ENCODE measurements at regions not wholly inside any gene's neighbourhood (a gene's known extent, or its start where the extent isn't known, plus 50 kb on each side); places are given as distances from the start of the nearest gene placed in this dataset.

DNA sequence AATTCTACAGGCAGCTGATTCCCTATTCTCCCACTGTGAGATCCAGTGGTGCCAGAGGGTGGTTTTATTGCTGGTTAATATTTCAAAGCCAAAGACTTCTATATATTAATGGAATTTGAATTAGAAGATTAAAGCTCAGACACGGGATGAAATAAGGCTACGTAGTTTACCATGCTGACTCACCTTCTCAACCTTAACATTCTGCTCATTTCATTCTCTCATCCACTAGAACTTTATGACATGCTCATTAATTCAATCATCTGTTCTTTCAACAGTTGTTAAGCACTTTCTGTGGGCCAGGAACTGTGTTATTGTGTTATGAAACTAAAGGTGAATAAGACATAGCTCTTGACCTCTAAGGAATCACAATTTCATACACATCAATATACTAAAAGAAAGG, 456.9 kb upstream of the MAP3K7 start:
- DNase-seq (ENCODE audit: low spot score) = no peak

DNA sequence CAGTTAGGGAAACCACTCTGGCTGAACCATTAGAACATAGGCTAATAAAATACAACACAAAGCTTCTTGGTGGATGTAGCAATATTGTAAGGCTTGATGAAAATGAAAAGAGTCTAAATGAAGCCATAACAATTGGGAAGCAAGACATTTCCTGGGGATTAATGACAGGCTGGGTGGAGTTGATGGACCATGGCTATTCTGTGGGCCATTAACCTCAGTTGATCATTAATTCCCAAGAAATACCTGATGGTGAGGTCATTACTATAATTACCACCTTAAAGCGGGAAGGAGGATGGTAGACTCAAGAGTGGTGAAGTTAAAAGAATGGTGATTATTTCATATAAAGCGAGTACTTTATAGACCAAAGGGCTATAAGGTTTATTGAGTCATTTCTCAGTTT, 455.8 kb upstream of the MAP3K7 start:
- no peak for DNase-seq (ENCODE audit: low spot score)

DNA sequence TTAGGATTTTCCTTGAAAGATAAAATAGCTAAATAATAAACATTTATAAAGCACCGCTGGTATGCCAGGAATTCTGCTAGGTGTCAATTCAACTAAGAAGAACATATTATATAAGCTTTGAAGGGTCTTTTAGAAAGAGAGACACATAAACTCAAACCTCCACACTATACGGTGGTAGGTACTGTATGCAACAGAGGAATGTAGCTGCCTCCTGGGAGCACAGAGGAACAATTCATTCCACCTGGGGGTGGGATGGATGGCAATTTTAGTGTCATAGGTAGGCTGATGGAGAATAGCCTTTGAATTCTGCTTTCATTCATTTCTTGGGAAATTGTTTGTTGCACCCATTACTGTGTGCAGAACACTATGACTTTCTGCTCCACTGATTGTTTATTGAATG, 447.1 kb upstream of the MAP3K7 start:
- no peak for DNase-seq (ENCODE audit: low spot score)

DNA sequence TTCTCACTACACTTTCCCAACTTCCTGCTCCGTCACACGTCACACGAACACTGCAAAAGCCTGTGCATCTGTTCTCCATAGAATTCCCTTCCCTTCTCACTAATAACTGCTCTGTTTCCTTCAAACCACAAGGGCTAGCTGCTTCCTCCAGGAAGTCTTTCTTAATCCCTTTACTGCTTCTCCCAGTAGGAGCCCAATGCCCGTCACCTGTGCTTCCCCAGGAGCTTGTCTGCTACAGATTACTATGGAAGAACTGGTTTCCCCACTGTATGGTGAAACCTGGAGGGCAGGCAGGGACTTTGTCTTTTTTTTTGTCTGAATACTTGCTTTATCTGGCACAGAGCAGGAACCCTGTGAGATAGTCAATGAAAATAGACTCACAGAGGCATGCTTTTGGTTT, 444.7 kb upstream of the MAP3K7 start:
- no peak for DNase-seq (ENCODE audit: low spot score)

DNA sequence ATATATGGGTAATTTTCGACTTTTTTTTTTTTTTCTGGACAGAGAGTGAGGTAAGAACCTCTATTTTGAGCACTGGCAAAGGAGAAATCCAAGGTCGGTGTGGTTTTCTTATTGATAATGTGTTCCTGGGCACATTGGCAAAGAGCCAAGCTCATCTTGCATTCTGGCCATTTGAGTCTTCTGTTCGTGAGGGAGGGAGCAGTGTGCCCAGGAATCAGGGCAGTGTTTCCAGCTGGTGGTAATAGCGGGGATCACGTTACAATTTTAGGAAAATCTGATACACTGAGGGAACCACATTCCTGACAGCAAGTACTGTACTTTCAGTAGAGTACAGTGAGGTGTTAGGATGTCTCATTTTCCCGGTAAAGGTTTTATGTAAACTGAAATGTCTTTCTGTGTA, 442.3 kb upstream of the MAP3K7 start:
- no peak for DNase-seq (ENCODE audit: low spot score)

DNA sequence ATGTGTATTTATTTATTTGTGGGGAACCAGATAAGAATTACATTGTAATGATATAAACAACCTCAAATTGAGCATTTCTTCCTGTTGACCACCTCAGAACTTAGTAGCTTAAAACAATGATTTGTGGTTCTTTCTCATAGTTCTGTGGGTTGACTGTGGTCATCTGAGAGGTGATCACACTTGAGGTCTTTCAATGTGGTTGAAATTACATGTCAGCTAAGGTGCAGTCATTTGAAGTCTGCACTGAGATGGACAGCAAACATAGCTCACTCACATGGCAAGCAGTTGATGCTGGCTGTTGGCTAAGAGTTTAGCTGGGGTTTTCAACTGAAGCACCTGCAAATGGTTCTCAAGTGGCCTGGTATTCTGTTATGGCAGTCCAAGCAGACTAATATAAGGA, 436.7 kb upstream of the MAP3K7 start:
- DNase-seq (ENCODE audit: low spot score) = no peak

DNA sequence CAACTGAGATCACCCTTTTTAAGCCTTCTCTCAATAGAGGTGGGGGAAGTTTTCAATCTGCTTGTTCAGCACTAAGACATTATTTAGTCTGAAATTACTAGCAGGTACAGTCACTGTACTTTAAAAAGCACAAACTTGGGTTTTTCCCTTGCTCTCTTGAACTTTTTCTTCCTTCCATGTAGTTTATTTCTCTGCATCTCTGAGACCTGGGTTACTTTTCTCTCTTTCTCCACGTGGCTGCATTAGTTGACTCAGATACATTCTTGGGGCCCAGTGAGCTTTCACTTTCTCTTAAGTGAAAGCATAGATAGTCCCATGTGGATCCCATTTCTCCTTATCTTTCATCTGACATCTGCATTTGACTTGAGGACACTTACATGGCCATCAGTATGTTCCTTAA, 433.9 kb upstream of the MAP3K7 start:
- DNase-seq (ENCODE audit: low spot score) = no peak

DNA sequence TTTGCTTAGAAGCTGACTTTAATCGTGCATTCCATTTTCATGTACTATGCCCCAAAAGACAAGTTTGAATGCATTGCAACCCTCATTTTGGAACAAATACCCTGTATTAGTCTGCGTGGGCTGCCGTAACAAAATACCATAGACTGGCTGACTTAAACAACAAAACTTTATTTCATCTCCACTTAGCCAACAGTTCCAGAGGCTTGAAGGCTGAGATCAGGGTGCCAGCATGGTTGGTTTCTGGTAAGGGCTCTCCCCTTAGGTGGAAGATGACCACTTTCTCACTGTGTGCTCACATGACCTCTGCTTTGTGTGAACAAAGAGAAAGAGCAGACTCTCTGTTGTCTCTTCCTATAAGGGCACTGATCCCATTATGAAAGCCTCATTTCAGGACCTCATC, 431.7 kb upstream of the MAP3K7 start:
- no peak for DNase-seq (ENCODE audit: low spot score)

DNA sequence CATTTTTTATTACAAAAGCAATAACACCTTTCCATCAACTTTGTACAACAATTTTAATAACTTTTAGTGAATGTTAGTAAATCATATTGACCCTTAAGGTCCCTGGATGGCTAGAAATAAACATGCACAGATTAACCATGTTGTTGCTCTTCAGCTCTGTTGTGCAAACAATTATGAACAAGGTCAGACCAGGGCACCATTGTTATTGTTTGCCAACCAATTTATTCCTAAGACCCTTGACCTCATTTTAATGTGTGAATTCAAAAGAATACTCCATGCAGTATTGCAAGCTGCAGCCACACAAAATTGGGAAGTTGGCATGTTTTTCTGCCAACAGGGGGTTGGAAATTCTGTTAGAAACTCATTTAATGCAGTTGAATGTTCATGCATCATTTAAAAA, 426.6 kb upstream of the MAP3K7 start:
- DNase-seq (ENCODE audit: low spot score) = no peak

DNA sequence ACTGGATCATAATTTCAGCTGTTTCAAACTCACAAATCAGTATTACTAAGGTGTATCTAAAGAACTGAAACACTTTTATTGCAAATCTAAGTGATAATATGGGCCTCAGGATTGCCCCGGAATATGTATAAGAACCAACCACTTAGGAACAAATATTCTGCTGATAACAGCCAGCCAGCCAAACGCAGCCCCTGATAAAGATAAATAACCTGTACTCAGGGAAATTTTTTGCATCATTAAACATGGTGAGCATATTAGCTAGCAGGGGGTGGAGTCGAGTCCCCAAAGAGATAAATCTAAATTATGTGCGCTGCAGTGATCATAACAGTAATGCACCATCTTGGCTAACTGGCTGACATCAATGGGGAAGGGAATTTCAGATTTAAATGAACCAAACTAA, 410.2 kb upstream of the MAP3K7 start:
- no peak for DNase-seq (ENCODE audit: low spot score)

DNA sequence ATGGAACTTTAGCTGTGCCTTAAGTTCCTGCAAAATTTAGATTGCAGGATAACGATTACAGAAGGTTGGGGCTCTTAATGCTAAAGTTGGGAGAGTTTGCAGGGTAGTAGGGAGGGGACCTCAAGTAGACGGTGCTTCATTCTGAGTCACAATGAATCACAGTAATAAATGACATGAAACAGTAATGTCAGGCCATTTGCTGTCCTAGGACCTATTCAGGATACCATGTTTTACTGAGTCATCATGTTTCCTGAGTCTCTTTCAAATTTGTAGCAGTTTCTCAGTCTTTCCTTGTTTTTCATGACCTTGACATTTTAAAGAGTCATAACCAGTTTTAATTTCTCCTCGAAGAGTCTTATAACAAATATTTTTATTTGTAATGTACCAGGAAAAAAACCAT, 406.9 kb upstream of the MAP3K7 start:
- DNase-seq (ENCODE audit: low spot score) = no peak

DNA sequence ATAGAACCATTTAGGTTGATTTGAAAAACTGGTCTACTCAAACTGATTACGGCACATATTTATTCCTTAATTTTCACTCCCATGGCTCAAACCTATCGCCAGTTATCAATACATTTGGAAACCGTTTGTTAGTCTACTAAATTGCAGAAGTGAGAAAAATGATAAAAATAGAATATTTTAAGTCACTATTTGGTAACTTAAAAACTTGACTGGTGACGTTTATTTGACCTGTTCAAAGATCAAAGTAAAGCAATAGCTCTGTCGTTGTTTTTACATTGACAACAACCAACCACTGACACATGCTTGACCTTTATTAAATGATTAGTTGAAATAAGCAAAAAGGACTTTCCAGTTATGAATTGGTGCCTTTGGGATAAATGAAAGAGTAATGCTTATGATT, 402.9 kb upstream of the MAP3K7 start:
- no peak for DNase-seq (ENCODE audit: low spot score)

DNA sequence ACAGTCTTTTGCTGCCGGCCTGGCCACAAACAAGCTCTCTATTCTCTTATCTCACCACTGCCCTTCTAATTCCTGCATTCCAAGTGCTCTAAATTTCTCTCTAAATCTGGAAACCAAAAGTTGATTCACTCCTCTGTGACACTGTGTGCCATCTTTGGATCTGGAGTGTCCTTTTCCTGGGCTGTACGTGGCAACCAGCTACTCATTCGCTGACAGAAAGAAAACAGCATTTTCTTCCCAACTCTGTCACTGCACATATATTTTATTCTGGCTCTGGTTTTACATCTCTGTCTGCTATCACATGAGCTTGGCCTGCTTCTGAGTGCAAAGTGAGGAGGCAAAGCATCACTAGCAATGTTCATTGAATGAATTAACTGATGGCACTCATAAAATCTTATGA, 397.2 kb upstream of the MAP3K7 start:
- DNase-seq (ENCODE audit: low spot score) = no peak

DNA sequence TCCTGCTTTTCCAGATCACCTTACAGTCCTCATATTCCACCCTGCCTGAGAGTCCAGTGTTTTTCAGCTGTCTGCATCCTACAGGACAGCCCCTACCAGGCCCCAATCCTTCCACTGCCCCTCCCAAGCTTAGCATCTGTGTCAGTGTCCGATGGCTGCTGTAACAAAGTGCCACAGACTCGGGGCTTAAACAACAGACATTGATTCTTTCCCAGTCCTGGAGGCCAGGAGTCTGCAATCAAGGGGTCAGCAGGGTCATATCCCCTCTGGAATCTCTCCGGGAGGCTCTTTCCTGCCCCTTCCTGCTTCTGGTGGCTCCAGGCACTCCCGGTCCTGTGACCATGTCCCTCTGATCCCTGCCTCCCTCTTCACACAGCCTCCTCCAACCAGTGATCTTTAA, 396.6 kb upstream of the MAP3K7 start:
- no peak for DNase-seq (ENCODE audit: low spot score)

DNA sequence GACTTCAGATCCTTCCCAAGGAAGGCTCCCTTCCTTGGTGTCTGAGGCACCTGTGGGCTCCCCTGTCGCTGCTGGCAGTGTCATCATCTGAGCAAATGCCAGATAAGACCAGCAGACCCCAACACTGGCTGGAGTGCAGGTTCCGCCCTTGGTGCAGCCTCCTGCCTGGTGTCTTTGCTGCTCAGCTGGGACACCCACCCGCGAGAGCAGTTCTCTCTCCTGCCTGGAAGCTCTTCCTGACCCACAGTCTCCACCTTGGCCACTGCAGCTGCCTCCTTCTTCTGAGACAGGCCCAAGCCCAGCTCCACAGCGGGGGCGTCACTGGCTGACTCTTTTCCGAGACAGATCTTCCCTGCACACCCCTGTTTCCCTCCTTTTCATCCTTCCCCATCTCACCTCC, 395.7 kb upstream of the MAP3K7 start:
- no peak for DNase-seq (ENCODE audit: low spot score)

DNA sequence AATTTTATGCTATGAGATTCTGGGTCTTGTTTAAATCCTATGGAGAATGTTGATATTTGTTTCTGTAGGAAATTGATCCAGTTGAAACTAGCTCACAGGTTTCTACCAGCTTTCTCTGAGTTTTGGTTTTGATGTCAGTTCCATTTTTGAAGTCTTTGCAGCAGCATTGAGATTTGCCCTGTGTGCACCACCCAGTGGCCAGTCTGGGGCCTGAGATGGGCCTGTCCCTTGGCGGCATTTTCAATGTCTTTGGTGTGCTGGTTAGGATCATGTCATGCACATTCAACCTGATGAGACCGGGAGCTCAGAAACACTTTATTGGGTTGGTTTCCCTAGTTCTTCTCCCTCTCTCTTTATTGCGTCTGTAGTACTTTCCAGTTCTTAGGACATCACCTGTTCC, 395.2 kb upstream of the MAP3K7 start:
- DNase-seq (ENCODE audit: low spot score) = no peak

DNA sequence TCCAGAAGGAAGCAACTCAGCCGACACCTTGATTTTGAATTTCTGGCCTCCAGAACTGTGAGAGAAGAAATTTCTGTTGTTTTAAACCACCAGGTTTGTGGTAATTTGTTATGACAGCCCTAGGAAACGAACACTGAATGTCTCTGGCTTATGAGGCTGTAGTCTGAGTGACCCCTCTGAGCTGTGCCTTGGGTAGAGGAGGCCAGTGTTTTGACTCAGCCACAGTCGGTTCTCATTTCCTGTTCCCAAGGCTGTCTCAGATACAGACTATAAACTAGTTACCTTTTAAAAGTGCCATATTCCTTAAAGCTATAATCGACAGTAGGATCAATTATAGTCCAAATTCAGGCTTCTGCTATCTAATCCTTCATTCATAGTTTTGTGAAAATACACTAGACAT, 391.2 kb upstream of the MAP3K7 start:
- no peak for DNase-seq (ENCODE audit: low spot score)

DNA sequence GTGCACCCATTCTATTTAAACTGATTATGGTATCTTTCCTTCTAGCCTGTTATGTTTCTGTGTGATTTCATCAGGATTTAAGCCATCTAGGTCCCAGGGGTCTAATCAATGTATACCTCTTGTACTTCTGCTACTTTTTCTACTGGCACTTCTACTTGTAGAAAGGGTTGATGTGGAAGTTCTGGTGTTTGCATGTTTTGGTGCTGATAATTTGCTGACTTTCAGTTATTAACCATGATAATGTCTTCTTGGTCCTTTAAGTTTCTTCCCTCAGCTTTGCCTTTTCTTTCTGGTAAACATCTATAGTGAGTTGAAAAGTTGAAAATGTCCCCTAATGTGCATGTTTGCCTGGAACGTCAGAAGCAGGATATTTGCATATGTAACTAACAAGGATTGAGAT, 390.6 kb upstream of the MAP3K7 start:
- DNase-seq (ENCODE audit: low spot score) = no peak

DNA sequence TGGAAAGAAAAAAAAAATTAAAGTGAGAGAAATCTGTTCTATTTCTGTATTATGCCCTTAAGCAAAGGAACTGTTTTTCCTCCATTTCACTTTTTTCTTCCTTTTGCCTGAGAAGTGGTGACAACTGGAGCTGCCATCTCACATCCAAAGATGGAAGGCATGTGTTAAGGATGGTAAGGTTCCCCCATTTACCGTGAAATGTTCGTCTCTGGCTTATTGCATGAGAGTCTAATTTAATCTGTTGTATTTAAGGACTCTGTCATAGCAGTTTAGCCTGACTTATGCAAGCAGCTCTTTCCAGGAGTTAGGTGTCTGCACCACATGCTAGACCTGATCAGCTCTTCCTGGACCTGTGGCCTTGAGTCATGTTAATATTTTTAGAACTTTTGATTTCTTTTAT, 389.5 kb upstream of the MAP3K7 start:
- DNase-seq (ENCODE audit: low spot score) = no peak

DNA sequence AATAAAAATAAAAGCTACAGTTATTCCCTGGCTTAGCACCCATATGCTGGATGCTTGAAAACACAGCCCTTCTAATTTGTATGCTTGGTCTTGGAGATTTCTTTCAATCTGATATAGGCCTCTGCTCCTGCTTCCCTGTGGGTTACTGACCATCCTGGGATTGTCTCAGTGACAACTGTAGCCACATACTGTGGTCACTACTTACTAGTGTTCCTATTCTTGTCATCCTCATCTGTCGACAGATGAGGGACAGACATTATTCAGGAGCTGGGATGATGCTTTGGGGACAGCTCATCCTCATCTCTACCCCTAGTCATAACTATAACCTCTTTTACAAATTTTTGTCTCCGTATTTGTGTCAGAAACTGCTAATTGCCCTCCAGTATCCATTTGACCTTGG, 388.9 kb upstream of the MAP3K7 start:
- no peak for DNase-seq (ENCODE audit: low spot score)

DNA sequence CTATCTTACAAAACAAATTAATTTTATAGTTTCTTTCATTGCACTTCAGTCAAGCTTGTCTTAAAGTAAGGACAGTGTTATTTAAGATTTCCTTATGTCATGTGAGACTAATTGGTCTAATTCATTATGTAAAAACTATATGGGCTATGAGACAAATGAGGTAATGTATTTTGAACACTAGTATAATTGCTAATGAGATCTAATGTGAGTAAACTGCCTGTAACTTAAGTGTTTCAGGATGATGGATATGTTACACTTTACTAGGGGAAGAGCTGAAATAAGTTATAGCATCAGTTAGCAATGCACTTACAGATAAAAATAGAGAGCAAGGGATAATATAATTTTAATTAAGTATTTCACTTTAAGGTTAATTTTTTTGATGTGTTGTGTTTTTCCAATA, 386.3 kb upstream of the MAP3K7 start:
- no peak for DNase-seq (ENCODE audit: low spot score)

DNA sequence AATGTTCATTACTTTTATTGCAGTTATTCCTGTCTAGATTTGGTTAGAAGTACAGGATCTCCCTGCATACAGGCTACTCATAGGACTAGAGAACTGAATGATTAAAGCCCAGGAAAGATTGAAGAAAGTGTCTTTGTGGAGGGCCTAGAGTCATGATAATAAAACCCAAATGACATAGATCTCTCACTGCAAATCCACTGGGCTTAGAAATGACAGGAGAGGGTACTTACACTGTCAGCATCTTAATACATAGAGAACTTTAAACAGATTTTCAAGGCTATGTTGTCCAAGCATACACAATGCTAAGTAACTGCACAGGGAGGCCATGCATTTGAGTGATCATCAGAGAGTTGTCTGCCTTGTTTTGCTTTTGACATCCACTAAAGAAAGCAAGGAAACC, 383.8 kb upstream of the MAP3K7 start:
- no peak for DNase-seq (ENCODE audit: low spot score)

DNA sequence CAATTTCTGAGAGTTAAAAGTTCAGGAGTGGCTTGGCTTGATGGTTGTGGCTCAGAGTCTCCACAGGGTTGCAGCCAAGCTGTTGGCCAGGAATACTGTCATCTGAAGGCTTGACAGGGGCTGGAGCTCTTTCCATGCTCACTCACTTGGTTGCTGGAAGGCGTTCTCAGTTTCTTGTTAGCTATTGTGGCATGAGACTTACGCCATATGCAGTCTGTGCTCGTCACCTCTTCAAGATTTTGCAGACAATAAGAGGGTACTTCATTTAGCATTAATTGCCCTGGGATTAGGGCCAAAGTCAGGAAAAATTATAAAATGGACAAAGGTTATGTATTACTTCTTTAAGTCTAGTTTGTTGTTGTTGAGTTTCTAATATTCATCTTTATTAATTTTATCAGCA, 380.6 kb upstream of the MAP3K7 start:
- no peak for DNase-seq (ENCODE audit: low spot score)

DNA sequence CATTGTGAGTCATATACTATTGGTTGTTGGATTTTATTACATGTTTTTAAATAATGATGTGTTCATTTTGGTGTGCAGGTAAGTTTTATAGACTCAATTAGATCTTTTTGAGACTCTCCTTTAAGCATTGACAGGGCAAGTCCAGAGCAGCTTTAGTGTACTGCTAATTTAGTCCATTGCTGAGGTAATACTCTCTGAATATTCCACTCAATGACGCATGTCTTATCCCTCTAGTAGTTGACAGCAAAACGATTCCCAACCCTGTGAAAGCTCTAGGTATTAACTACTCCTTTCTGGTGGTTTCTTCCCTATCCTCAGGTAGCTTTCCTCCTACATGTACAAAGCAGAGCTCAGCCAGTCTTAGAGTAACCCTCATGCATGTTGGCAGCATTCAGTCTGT, 373.5 kb upstream of the MAP3K7 start:
- no peak for DNase-seq (ENCODE audit: low spot score)

DNA sequence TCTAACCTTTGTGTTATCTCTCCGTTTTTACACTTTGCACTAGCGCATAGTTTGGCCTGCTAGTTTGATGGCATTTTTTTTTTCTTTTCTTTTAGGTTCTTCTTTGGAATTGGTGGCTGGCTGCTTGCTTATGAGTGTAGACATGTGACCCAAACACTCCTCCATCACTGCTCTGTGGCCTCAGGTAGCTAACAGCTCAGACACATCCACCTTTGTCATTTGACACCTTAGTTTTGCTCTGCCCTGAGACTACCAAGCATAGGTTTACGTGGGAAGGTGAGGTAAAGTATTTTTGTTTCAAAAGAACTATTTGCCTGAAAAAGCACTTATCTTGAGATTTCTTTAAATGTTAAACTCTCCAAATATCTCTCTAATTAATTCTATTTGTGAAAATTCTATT, 368.4 kb upstream of the MAP3K7 start:
- DNase-seq (ENCODE audit: low spot score) = no peak
